ENCODE measurements at regions not wholly inside any gene's neighbourhood (a gene's known extent, or its start where the extent isn't known, plus 50 kb on each side); places are given as distances from the start of the nearest gene placed in this dataset.

GRCh38 chr4:96145601-96146000 lies 305.7 kb downstream of the PDHA2 start:
- H3K27ac ChIP-seq = no peak overlapping the region
- TF ChIP-seq ZFX (IDR thresholded peaks at IDR 0.05; ENCODE audit: borderline replicate concordance) = no peak
- no peak for TF ChIP-seq CTCF (IDR thresholded peaks at IDR 0.05)

GRCh38 chr4:96146686-96147085 lies 306.8 kb downstream of the PDHA2 start:
- H3K27ac ChIP-seq = no peak overlapping the region
- no peak for TF ChIP-seq ZFX (IDR thresholded peaks at IDR 0.05; ENCODE audit: borderline replicate concordance)
- TF ChIP-seq CTCF (IDR thresholded peaks at IDR 0.05) = no peak

- TF ChIP-seq CTCF (IDR thresholded peaks at IDR 0.05) (no peak), ZFX (IDR thresholded peaks at IDR 0.05; ENCODE audit: borderline replicate concordance) (no peak)
- H3K27ac ChIP-seq = no peak overlapping the region
Observed at GRCh38 chr4:96149894-96150293, 310.0 kb downstream of the PDHA2 start.

- no peak overlapping the region for H3K27ac ChIP-seq
- TF ChIP-seq CTCF (IDR thresholded peaks at IDR 0.05) = no peak
- TF ChIP-seq ZFX (IDR thresholded peaks at IDR 0.05; ENCODE audit: borderline replicate concordance) = no peak
Observed at GRCh38 chr4:96150466-96150865, 310.6 kb downstream of the PDHA2 start.

- H3K27ac ChIP-seq = no peak overlapping the region
- TF ChIP-seq CTCF (IDR thresholded peaks at IDR 0.05) (no peak), ZFX (IDR thresholded peaks at IDR 0.05; ENCODE audit: borderline replicate concordance) (no peak)
Observed at GRCh38 chr4:96152824-96153223, 312.9 kb downstream of the PDHA2 start.

- no peak for TF ChIP-seq CTCF (IDR thresholded peaks at IDR 0.05)
- no peak for TF ChIP-seq ZFX (IDR thresholded peaks at IDR 0.05; ENCODE audit: borderline replicate concordance)
- H3K27ac ChIP-seq = no peak overlapping the region
Observed at GRCh38 chr4:96154676-96155075, 314.8 kb downstream of the PDHA2 start.

GRCh38 chr4:96162636-96163035 lies 322.7 kb downstream of the PDHA2 start:
- TF ChIP-seq ZFX (IDR thresholded peaks at IDR 0.05; ENCODE audit: borderline replicate concordance) = no peak
- no peak for TF ChIP-seq CTCF (IDR thresholded peaks at IDR 0.05)
- H3K27ac ChIP-seq = no peak overlapping the region

All from 22Rv1 (cell line).